OCI-LY3 (cell line): ENCODE measurements at regions not wholly inside any gene's neighbourhood (a gene's known extent, or its start where the extent isn't known, plus 50 kb on each side); places are given as distances from the start of the nearest gene placed in this dataset.

ENCODE experiments used
- H2AFZ ChIP-seq: fragments of 200-600, 300-600 bp; shearing (Covaris generic); 2 replicates; pipeline ENCODE4 v1.6.0; 2014; ENCODE audit warnings: antibody characterized with exemption, low read depth, low read length
- H3K27ac ChIP-seq: fragments of 200-600, 300-600 bp; sonication (generic); 2 replicates; pipeline ENCODE4 v1.5.1; 2014; ENCODE audit warnings: mild to moderate bottlenecking, low read length, moderate library complexity, mixed read lengths
- H3K27me3 ChIP-seq: fragments of 200-600, 300-600 bp; sonication (generic); 2 replicates; pipeline ENCODE4 v1.6.1; 2014; ENCODE audit warnings: low read depth, low read length, mixed read lengths
- H3K36me3 ChIP-seq: fragments of 200-600, 300-600 bp; sonication (generic); replicated peaks from 2 replicates; pipeline ENCODE3; 2014; ENCODE audit warnings: low read depth, low read length, mixed read lengths
- H3K4me1 ChIP-seq: fragments of 300-600, 200-600 bp; sonication (generic); 2 replicates; pipeline ENCODE4 v1.6.1; 2014; ENCODE audit warnings: low read length, mixed read lengths
- H3K4me2 ChIP-seq: fragments of 200-600, 300-600 bp; sonication (generic); 2 replicates; pipeline ENCODE4 v1.6.1; 2014; ENCODE audit warnings: low read length, mixed read lengths
- H3K4me3 ChIP-seq: fragments of 300-600, 200-600 bp; sonication (generic); 2 replicates; pipeline ENCODE4 v1.5.1; 2014; ENCODE audit warnings: antibody characterized with exemption, mild to moderate bottlenecking, low read length, moderate library complexity
- H3K79me2 ChIP-seq: fragments of 300-600, 200-600 bp; shearing (Covaris generic); 2 replicates; pipeline ENCODE4 v1.6.1; 2014; ENCODE audit warnings: mild to moderate bottlenecking, low read length, mixed read lengths
- H3K9ac ChIP-seq: fragments of 300-600, 200-600 bp; shearing (Covaris generic); 2 replicates; pipeline ENCODE4 v1.6.0; 2014; ENCODE audit warnings: mild to moderate bottlenecking, low read length, moderate library complexity
- H3K9me3 ChIP-seq: fragments of 200-600, 300-600 bp; shearing (Covaris generic); 2 replicates; pipeline ENCODE4 v1.6.1; 2014; ENCODE audit warnings: low read length, mixed read lengths; ENCODE audit not compliant: insufficient read depth
- H4K20me1 ChIP-seq: fragments of 200-600, 300-600 bp; sonication (generic); 2 replicates; pipeline ENCODE4 v1.6.1; 2016; ENCODE audit warnings: low read length, mixed read lengths; ENCODE audit not compliant: insufficient read depth
- CTCF ChIP-seq: fragments of 200-600, 300-600 bp; sonication (generic); IDR thresholded peaks from 2 replicates; pipeline ENCODE4 v1.5.1; 2014; ENCODE audit warnings: antibody characterized with exemption, low read length, low read depth
- EZH2phosphoT487 ChIP-seq: fragments of 200-600 bp; shearing (Covaris generic); IDR thresholded peaks from 2 replicates; pipeline ENCODE4 v1.6.1; 2018; ENCODE audit warnings: antibody characterized with exemption, mixed run types, low read depth

- TF ChIP-seq EZH2phosphoT487 (no peak), CTCF (no peak)
- peaks cover 31% of the 10 kb centered on the region for H3K4me1 ChIP-seq
- no peaks in the 10 kb centered on the region for H4K20me1 ChIP-seq
- H3K4me2 ChIP-seq = no peak overlapping the region
- no peak overlapping the region for H2AFZ ChIP-seq
- H3K36me3 ChIP-seq = no peaks in the 10 kb centered on the region
- no peaks in the 10 kb centered on the region for H3K9me3 ChIP-seq
- H3K9ac ChIP-seq = no peak overlapping the region
- H3K27ac ChIP-seq = no peak overlapping the region
- no peak overlapping the region for H3K4me3 ChIP-seq
- no peaks in the 10 kb centered on the region for H3K79me2 ChIP-seq
- peaks cover 35% of the 10 kb centered on the region for H3K27me3 ChIP-seq
These were observed 123.4 kb upstream of the AFDN start for GRCh38 chr6:167703347-167703746.

- Histone ChIP-seq H3K27ac (no peak overlapping the region), H3K4me1 (peaks cover 30% of the 10 kb centered on the region), H3K4me3 (no peak overlapping the region), H3K9ac (no peak overlapping the region), H3K27me3 (peaks cover 40% of the 10 kb centered on the region), H2AFZ (no peak overlapping the region), H3K4me2 (no peak overlapping the region), H3K79me2 (no peaks in the 10 kb centered on the region), H3K9me3 (no peaks in the 10 kb centered on the region), H4K20me1 (no peaks in the 10 kb centered on the region), H3K36me3 (no peaks in the 10 kb centered on the region)
- no peak for TF ChIP-seq EZH2phosphoT487
- no peak for TF ChIP-seq CTCF
These were observed 122.9 kb upstream of the AFDN start for GRCh38 chr6:167703781-167704180.

- Histone ChIP-seq H3K9me3 (no peaks in the 10 kb centered on the region), H4K20me1 (no peaks in the 10 kb centered on the region), H3K27me3 (peaks cover 43% of the 10 kb centered on the region), H3K4me1 (peaks cover 24% of the 10 kb centered on the region), H2AFZ (no peak overlapping the region), H3K9ac (no peak overlapping the region), H3K4me3 (no peak overlapping the region), H3K4me2 (no peak overlapping the region), H3K27ac (no peak overlapping the region), H3K79me2 (no peaks in the 10 kb centered on the region), H3K36me3 (no peaks in the 10 kb centered on the region)
- TF ChIP-seq CTCF = no peak
- no peak for TF ChIP-seq EZH2phosphoT487
These were observed 122.3 kb upstream of the AFDN start for GRCh38 chr6:167704396-167704901.

- no peaks in the 10 kb centered on the region for H4K20me1 ChIP-seq
- H3K9ac ChIP-seq = no peak overlapping the region
- TF ChIP-seq EZH2phosphoT487 (no peak), CTCF (no peak)
- H3K27me3 ChIP-seq = peaks cover 45% of the 10 kb centered on the region
- H3K4me2 ChIP-seq = no peak overlapping the region
- no peak overlapping the region for H3K27ac ChIP-seq
- H3K4me3 ChIP-seq = no peak overlapping the region
- peaks cover 15% of the 10 kb centered on the region for H3K4me1 ChIP-seq
- H3K9me3 ChIP-seq = no peaks in the 10 kb centered on the region
- no peak overlapping the region for H2AFZ ChIP-seq
- H3K79me2 ChIP-seq = no peaks in the 10 kb centered on the region
- no peaks in the 10 kb centered on the region for H3K36me3 ChIP-seq
These were observed 121.4 kb upstream of the AFDN start for GRCh38 chr6:167705211-167705750.
